ENCODE measurements at regions not wholly inside any gene's neighbourhood (a gene's known extent, or its start where the extent isn't known, plus 50 kb on each side); places are given as distances from the start of the nearest gene placed in this dataset.

- TF ChIP-seq CTCF (IDR thresholded peaks at IDR 0.05; ENCODE audit: extremely low read depth in 1 of 2, insufficient read depth in 1 of 2, low read depth in 1 of 2, low read length in 2 of 2), result no peak
- TF ChIP-seq POLR2A (IDR thresholded peaks at IDR 0.05; ENCODE audit: low read depth, low read length), result no peak
- no peak for TF ChIP-seq EZH2 (IDR thresholded peaks at IDR 0.05; ENCODE audit: borderline replicate concordance, low read depth, low read length, severe bottlenecking)
- no peak for TF ChIP-seq POLR2AphosphoS5 (IDR thresholded peaks at IDR 0.05; ENCODE audit: insufficient read depth, low read depth, low read length)
- TF ChIP-seq FOS (IDR thresholded peaks at IDR 0.05; ENCODE audit: borderline replicate concordance, insufficient read depth, low read length), result no peak
- TF ChIP-seq, protein P1, sequence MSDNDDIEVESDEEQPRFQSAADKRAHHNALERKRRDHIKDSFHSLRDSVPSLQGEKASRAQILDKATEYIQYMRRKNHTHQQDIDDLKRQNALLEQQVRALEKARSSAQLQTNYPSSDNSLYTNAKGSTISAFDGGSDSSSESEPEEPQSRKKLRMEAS (IDR thresholded peaks at IDR 0.05; ENCODE audit: insufficient read depth, insufficient read length), result no peak
- no peak for TF ChIP-seq GATA2 (IDR thresholded peaks at IDR 0.05; ENCODE audit: insufficient read depth, insufficient read length, low read depth, low read length)
- TF ChIP-seq MYC (IDR thresholded peaks at IDR 0.05; ENCODE audit: low read depth, low read length), result no peak
These were observed 287.4 kb upstream of the TARS1 start for GRCh38 chr5:33153372-33153771.

Measured in endothelial cell of umbilical vein (primary cell).